M059J (cell line): ENCODE measurements at regions not wholly inside any gene's neighbourhood (a gene's known extent, or its start where the extent isn't known, plus 50 kb on each side); places are given as distances from the start of the nearest gene placed in this dataset.
"Not testable (repeated sequence)": the region's sequence is repeated elsewhere in the genome, so short reads cannot be mapped to it uniquely, and the experiment has no call there.

ENCODE experiments used
- DNase-seq: peaks from one replicate; pipeline ENCODE4 v3.0.0-alpha.2; 2012; ENCODE audit warnings: low read depth

- DNase-seq = no peak
Observed at GRCh38 chr1:118298397-118298796, 113.4 kb upstream of the SPAG17 start.

GRCh38 chr1:118297521-118297920, 112.5 kb upstream of the SPAG17 start:
- DNase-seq = no peak

- no peak for DNase-seq
Observed at GRCh38 chr1:118294875-118295642, 110.0 kb upstream of the SPAG17 start.

GRCh38 chr1:118291661-118292060, 106.6 kb upstream of the SPAG17 start:
- DNase-seq = peak; percentile 1

GRCh38 chr1:118290571-118290970, 105.5 kb upstream of the SPAG17 start:
- no peak for DNase-seq

- no peak for DNase-seq
Observed at GRCh38 chr1:118290046-118290445, 105.0 kb upstream of the SPAG17 start.

GRCh38 chr1:118280656-118281055, 95.6 kb upstream of the SPAG17 start:
- not testable (repeated sequence) for DNase-seq

GRCh38 chr1:118275472-118276115, 90.6 kb upstream of the SPAG17 start:
- no peak for DNase-seq

GRCh38 chr1:118272884-118273283, 87.9 kb upstream of the SPAG17 start:
- no peak for DNase-seq

- DNase-seq = no peak
Observed at GRCh38 chr1:118271883-118272282, 86.9 kb upstream of the SPAG17 start.

GRCh38 chr1:118269598-118269997, 84.6 kb upstream of the SPAG17 start:
- no peak for DNase-seq

- peak; percentile 15 for DNase-seq
Observed at GRCh38 chr1:118266436-118266835, 81.4 kb upstream of the SPAG17 start.

- no peak for DNase-seq
Observed at GRCh38 chr1:118264343-118264742, 79.3 kb upstream of the SPAG17 start.

GRCh38 chr1:118262865-118263264, 77.8 kb upstream of the SPAG17 start:
- no peak for DNase-seq

- no peak for DNase-seq
Observed at GRCh38 chr1:118258975-118259374, 73.9 kb upstream of the SPAG17 start.

GRCh38 chr1:118257946-118258345, 72.9 kb upstream of the SPAG17 start:
- DNase-seq = no peak

- no peak for DNase-seq
Observed at GRCh38 chr1:118254491-118255425, 69.7 kb upstream of the SPAG17 start.

GRCh38 chr1:118254001-118254400, 69.0 kb upstream of the SPAG17 start:
- DNase-seq = no peak

- no peak for DNase-seq
Observed at GRCh38 chr1:118253053-118253915, 68.3 kb upstream of the SPAG17 start.

GRCh38 chr1:118252624-118253023, 67.6 kb upstream of the SPAG17 start:
- no peak for DNase-seq

GRCh38 chr1:118250232-118250631, 65.2 kb upstream of the SPAG17 start:
- no peak for DNase-seq
